ENCODE measurements at regions not wholly inside any gene's neighbourhood (a gene's known extent, or its start where the extent isn't known, plus 50 kb on each side); places are given as distances from the start of the nearest gene placed in this dataset.

DNA sequence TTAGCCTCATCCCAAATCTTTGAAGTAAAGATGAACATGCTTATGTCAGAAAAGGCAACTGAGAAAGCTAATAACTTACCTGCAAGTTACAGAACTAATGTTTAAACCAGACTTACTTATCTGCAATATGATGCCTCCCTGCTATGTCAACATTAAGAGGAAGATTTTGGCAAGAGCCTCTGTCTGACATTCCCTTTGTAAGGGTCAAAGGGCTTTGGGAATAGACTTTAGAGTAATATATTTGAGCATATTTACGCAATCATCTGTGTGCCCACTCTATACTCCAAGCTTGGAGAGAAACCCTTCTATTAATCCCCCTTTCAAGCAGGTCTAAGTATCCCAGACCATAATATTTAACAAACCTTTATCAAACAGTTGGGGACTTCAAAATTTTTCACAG lies 389.4 kb downstream of the NPIPA8 start:
- intact Hi-C loops (cut with DNase I; ENCODE audit: low total_unique reads) = no loop called here
- no peak for DNase-seq
- Histone ChIP-seq H3K9me3 (no peaks in the 10 kb centered on the region), H3K27me3 (replicated peaks in 1 of 7) (peaks cover 0 to 6% (median 0%) of the 10 kb centered on the region in 7 donors), H3K4me3 (no peak overlapping the region), H3K36me3 (no peaks in the 10 kb centered on the region), H3K4me1 (peaks cover 0 to 13% (median 11%) of the 10 kb centered on the region in 6 donors), H3K27ac (no peak overlapping the region)
- 79 to 91% (median 84%) methylated on average over 1 of the region's 1 CpG for WGBS, 5 donors
- TF ChIP-seq, protein P1, sequence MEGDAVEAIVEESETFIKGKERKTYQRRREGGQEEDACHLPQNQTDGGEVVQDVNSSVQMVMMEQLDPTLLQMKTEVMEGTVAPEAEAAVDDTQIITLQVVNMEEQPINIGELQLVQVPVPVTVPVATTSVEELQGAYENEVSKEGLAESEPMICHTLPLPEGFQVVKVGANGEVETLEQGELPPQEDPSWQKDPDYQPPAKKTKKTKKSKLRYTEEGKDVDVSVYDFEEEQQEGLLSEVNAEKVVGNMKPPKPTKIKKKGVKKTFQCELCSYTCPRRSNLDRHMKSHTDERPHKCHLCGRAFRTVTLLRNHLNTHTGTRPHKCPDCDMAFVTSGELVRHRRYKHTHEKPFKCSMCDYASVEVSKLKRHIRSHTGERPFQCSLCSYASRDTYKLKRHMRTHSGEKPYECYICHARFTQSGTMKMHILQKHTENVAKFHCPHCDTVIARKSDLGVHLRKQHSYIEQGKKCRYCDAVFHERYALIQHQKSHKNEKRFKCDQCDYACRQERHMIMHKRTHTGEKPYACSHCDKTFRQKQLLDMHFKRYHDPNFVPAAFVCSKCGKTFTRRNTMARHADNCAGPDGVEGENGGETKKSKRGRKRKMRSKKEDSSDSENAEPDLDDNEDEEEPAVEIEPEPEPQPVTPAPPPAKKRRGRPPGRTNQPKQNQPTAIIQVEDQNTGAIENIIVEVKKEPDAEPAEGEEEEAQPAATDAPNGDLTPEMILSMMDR (IDR thresholded peaks at IDR 0.05 in 8 of 11, conservative IDR thresholded peaks at IDR 0.05 in 3 of 11) = no peak
- TF ChIP-seq POLR2AphosphoS5 (IDR thresholded peaks at IDR 0.05) (no peak), POLR2A (IDR thresholded peaks at IDR 0.05) (no peak)

DNA sequence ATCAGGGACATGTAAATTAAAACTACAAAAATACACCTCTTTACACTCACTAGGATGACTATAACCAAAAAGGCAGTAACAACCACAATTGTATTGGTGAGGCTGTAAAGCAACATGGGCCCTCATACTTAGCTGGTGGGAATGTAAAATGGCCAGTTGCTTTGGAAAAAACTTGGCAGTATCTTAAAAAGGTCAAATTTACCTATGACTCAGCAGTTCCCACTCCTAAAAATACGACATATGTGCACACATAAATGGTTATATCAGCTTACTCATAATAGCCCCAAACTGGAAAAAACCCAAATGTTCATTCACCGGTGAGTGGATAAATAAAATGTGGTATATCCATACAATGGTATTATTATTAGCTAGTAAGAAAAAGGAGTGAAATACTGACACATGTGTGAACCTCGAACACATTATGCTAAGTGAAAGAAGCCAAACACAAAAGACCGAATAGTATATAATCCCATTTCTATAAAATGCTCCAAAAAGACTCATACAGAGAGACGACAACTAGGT lies 391.4 kb downstream of the NPIPA8 start:
- intact Hi-C loops (cut with DNase I; ENCODE audit: low total_unique reads) = no loop called here
- Histone ChIP-seq H3K9me3 (no peaks in the 10 kb centered on the region), H3K4me1 (peaks cover 0 to 16% (median 11%) of the 10 kb centered on the region in 6 donors), H3K27me3 (replicated peaks in 1 of 7) (peaks cover 0 to 6% (median 0%) of the 10 kb centered on the region in 7 donors), H3K36me3 (no peaks in the 10 kb centered on the region), H3K27ac (no peak overlapping the region), H3K4me3 (no peak overlapping the region)
- 78 to 90% (median 83%) methylated on average over 5 of the region's 5 CpGs for WGBS, 5 donors
- no peak for DNase-seq
- TF ChIP-seq POLR2A (IDR thresholded peaks at IDR 0.05) (no peak), POLR2AphosphoS5 (IDR thresholded peaks at IDR 0.05) (no peak)
- TF ChIP-seq, protein P1 (IDR thresholded peaks at IDR 0.05 in 8 of 11, conservative IDR thresholded peaks at IDR 0.05 in 3 of 11) = no peak

DNA sequence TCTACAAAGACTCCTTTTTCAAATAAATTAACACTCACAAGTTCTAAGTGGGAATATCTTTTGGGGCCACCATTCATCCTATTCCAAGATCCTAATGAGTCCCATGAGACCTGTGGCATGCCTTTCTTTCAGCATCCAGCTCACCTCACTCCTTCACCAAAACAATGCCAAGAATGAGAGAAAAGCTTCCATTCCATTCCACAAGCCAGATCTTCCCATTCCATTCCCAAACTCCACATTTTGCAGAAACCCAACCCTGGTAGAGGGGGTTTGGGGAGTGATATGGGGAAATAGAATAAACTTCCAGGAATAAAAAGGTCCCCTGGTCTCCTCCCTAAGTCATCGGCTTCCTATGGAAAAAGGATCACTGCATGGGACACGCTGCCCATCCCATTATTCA lies 392.2 kb downstream of the NPIPA8 start:
- Histone ChIP-seq H3K9me3 (no peaks in the 10 kb centered on the region), H3K36me3 (no peaks in the 10 kb centered on the region), H3K27ac (no peak overlapping the region), H3K4me1 (peaks cover 0 to 16% (median 8%) of the 10 kb centered on the region in 6 donors), H3K4me3 (no peak overlapping the region), H3K27me3 (replicated peaks in 1 of 7) (peaks cover 0 to 6% (median 0%) of the 10 kb centered on the region in 7 donors)
- DNase-seq = no peak
- 91 to 99% (median 98%) methylated on average over 2 of the region's 2 CpGs for WGBS, 5 donors
- no peak for TF ChIP-seq POLR2A (IDR thresholded peaks at IDR 0.05)
- TF ChIP-seq, protein P1 (IDR thresholded peaks at IDR 0.05 in 8 of 11, conservative IDR thresholded peaks at IDR 0.05 in 3 of 11) = no peak
- TF ChIP-seq POLR2AphosphoS5 (IDR thresholded peaks at IDR 0.05) = no peak
- intact Hi-C loops (cut with DNase I; ENCODE audit: low total_unique reads) = no loop called here

DNA sequence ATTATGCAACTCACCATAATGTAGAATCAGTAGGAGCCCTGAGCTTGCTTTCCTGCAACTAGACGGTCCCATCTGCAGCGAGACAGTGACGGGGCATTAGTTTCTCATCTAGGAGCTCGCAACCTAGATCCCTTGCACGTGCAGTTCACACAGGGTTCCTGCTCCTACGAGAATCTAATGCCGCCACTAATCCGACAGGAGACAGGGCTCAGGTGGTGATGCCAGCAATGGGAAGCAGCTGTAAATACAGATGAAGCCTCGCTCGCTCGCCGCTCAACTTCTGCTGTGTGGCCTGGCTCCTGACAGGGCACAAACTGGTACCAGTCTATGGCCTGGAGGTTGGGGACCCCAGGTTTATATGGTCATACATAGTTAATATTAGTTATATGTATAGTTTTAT lies 394.5 kb downstream of the NPIPA8 start:
- no peak overlapping the region for H3K27ac ChIP-seq
- no peak for DNase-seq
- H3K27me3 ChIP-seq (replicated peaks in 1 of 7) = no peaks in the 10 kb centered on the region
- H3K4me1 ChIP-seq = peaks cover 0 to 22% (median 10%) of the 10 kb centered on the region in 6 donors
- TF ChIP-seq POLR2AphosphoS5 (IDR thresholded peaks at IDR 0.05) = no peak
- TF ChIP-seq POLR2A (IDR thresholded peaks at IDR 0.05) = no peak
- TF ChIP-seq, protein P1 (IDR thresholded peaks at IDR 0.05 in 8 of 11, conservative IDR thresholded peaks at IDR 0.05 in 3 of 11) = no peak
- H3K9me3 ChIP-seq = no peaks in the 10 kb centered on the region
- 93 to 95% (median 93%) methylated on average over 11 to 12 of the region's 12 CpGs for WGBS, 5 donors
- no peak overlapping the region for H3K4me3 ChIP-seq
- intact Hi-C loops (cut with DNase I; ENCODE audit: low total_unique reads) = no loop called here
- no peaks in the 10 kb centered on the region for H3K36me3 ChIP-seq
